Suprapubic skin (tissue), 3 donors: ENCODE measurements at regions not wholly inside any gene's neighbourhood (a gene's known extent, or its start where the extent isn't known, plus 50 kb on each side); places are given as distances from the start of the nearest gene placed in this dataset.

ENCODE experiments used
- EP300 ChIP-seq: sonication (generic); formaldehyde crosslinking; IDR thresholded peaks from one replicate; pipeline ENCODE4 v1.6.1; 2017; ENCODE audit warnings: antibody characterized with exemption
- POLR2A ChIP-seq, 2 donors: fragments of 450-650 bp; IDR thresholded peaks; one replicate each; pipeline ENCODE4 v1.6.1; 2017; ENCODE audit warnings: antibody characterized with exemption in 2 of 2, mild to moderate bottlenecking in 2 of 2, moderate library complexity in 2 of 2
- TF ChIP-seq, protein P1 (sequence below), 2 donors: fragments of 200-600 bp in 1 of 2; fragments of 450-650 bp in 1 of 2; sonication (generic) in 1 of 2; IDR thresholded peaks; one replicate each; pipeline ENCODE4 v1.5.1; 2016 to 2019; ENCODE audit warnings: antibody characterized with exemption in 2 of 2, mild to moderate bottlenecking in 1 of 2, moderate library complexity in 1 of 2

- TF ChIP-seq, protein P1, sequence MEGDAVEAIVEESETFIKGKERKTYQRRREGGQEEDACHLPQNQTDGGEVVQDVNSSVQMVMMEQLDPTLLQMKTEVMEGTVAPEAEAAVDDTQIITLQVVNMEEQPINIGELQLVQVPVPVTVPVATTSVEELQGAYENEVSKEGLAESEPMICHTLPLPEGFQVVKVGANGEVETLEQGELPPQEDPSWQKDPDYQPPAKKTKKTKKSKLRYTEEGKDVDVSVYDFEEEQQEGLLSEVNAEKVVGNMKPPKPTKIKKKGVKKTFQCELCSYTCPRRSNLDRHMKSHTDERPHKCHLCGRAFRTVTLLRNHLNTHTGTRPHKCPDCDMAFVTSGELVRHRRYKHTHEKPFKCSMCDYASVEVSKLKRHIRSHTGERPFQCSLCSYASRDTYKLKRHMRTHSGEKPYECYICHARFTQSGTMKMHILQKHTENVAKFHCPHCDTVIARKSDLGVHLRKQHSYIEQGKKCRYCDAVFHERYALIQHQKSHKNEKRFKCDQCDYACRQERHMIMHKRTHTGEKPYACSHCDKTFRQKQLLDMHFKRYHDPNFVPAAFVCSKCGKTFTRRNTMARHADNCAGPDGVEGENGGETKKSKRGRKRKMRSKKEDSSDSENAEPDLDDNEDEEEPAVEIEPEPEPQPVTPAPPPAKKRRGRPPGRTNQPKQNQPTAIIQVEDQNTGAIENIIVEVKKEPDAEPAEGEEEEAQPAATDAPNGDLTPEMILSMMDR (IDR thresholded peaks at IDR 0.05), result no peak
- TF ChIP-seq POLR2A (IDR thresholded peaks at IDR 0.05) (no peak), EP300 (no peak)
These were observed 163.5 kb downstream of the ACKR3 start for GRCh38 chr2:236733156-236733555.
